ENCODE measurements at regions not wholly inside any gene's neighbourhood (a gene's known extent, or its start where the extent isn't known, plus 50 kb on each side); places are given as distances from the start of the nearest gene placed in this dataset.

GRCh38 chr2:58739033-58739432 is 497.9 kb upstream of the FANCL start:
- H3K4me3 ChIP-seq (ENCODE audit: low read depth, low read length) = no peak overlapping the region
- no peak for DNase-seq
- H3K9me3 ChIP-seq (ENCODE audit: severe bottlenecking) = no peaks in the 10 kb centered on the region
- no peak for TF ChIP-seq CTCF (IDR thresholded peaks at IDR 0.05; ENCODE audit: low read depth, low read length)
- no peaks in the 10 kb centered on the region for H3K36me3 ChIP-seq
- H3K27me3 ChIP-seq (ENCODE audit: insufficient read depth, low read depth, severe bottlenecking) = no peaks in the 10 kb centered on the region
- H3K27ac ChIP-seq = no peak overlapping the region

DNA sequence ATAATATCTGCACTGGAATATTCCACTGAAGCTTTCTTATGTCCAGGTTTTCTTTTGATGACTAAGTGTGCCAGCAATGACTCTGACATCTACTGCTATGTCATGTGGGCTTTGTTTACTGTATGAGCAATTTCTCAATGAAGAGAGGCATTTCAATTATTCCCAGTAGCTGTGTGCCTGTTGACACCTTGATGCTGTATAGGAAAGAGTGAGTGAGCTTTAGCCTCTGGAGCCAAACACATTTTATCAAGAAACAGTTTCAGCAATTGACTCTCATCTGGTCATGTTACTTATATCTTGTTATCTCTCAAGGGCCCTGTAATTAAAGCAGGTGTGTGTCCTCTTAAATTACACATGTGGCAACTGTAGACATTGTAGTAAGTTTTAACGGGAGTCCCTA is 493.2 kb upstream of the FANCL start:
- DNase-seq = no peak
- H3K4me3 ChIP-seq (ENCODE audit: low read depth, low read length) = no peak overlapping the region

DNA sequence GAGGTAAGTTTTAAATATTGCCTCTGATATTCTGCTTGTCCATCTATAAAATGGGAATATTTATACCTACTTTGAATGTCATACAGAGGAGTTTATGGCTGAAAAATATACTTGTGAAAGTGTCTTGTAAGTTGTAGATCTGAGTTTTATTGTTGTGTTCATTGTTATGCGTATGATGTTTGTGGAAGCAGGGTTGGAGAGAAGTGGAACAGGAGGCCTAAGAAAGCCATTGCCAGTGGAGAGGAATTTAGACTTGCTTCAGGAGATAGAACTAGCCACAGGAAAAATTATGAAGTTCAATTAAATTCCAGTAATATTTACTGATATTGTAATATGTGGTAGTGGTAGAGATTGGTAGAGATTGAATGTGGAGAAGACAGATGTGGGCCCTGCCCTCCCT is 491.9 kb upstream of the FANCL start:
- no peaks in the 10 kb centered on the region for H3K36me3 ChIP-seq
- no peak for TF ChIP-seq CTCF (IDR thresholded peaks at IDR 0.05; ENCODE audit: low read depth, low read length)
- no peak overlapping the region for H3K27ac ChIP-seq
- no peak overlapping the region for H3K4me3 ChIP-seq (ENCODE audit: low read depth, low read length)
- no peak for DNase-seq
- no peaks in the 10 kb centered on the region for H3K27me3 ChIP-seq (ENCODE audit: insufficient read depth, low read depth, severe bottlenecking)
- H3K9me3 ChIP-seq (ENCODE audit: severe bottlenecking) = no peaks in the 10 kb centered on the region

More for the DNA sequence above, 493.2 kb upstream of the FANCL start:
- Histone ChIP-seq H3K27ac (no peak overlapping the region), H3K9me3 (ENCODE audit: severe bottlenecking) (no peaks in the 10 kb centered on the region), H3K36me3 (no peaks in the 10 kb centered on the region), H3K27me3 (ENCODE audit: insufficient read depth, low read depth, severe bottlenecking) (no peaks in the 10 kb centered on the region)
- TF ChIP-seq CTCF (IDR thresholded peaks at IDR 0.05; ENCODE audit: low read depth, low read length) = no peak

DNA sequence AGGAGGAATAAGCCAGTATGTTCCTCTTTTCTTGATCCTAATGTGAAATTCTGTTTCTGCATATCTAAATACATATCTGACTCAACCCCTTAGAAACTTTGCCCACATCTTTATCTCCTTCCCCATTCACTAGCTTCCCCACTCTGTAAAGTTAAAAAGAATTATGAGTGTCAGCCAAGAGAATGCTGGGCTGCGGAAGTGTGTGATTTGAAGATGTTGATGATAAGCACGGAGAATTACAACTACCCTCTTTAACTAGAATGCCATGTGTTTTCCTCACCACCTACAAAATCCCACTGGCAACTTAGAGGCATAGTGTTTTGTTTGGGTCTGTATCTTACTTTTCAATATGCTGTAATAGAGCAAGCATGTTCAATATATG is 490.4 kb upstream of the FANCL start:
- no peak overlapping the region for H3K4me3 ChIP-seq (ENCODE audit: low read depth, low read length)
- no peak overlapping the region for H3K27ac ChIP-seq
- H3K36me3 ChIP-seq = no peaks in the 10 kb centered on the region
- DNase-seq = no peak
- TF ChIP-seq CTCF (IDR thresholded peaks at IDR 0.05; ENCODE audit: low read depth, low read length) = no peak
- no peaks in the 10 kb centered on the region for H3K9me3 ChIP-seq (ENCODE audit: severe bottlenecking)
- H3K27me3 ChIP-seq (ENCODE audit: insufficient read depth, low read depth, severe bottlenecking) = no peaks in the 10 kb centered on the region

DNA sequence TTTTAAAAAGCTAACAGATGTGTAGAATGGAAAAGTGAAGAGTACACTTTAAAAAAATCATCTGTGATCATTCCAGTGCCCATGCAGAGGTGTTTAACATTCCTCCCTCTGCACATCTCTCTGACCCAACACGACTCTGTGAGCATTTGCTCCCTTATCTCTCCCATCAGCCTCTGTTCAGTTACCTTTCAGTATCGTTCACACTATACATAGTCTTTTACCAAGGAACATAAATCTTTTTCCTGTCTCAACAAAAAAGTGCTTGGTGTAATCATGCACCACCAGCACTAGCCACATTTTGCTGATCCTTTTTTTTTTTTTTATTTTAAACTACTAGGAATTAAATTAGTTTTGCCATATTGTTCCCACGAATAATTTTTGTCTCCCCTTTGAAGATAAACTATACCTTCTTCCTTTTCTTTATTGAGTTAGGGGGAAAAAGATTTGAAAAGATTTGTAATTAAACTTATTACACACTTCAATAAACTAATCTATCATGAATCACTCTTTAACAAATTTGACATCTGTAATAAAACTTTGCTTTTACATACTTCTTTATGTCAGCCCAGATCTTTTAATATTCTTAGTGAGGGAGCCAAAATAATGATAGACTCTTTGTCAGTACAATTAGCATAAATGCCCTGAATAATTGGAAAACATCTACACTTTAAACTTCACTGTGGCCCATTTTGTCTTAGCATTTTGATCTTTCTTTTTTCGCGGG is 489.8 kb upstream of the FANCL start:
- H3K9me3 ChIP-seq (ENCODE audit: severe bottlenecking) = no peaks in the 10 kb centered on the region
- H3K27me3 ChIP-seq (ENCODE audit: insufficient read depth, low read depth, severe bottlenecking) = no peaks in the 10 kb centered on the region
- H3K27ac ChIP-seq = no peak overlapping the region
- DNase-seq = no peak
- no peaks in the 10 kb centered on the region for H3K36me3 ChIP-seq
- no peak for TF ChIP-seq CTCF (IDR thresholded peaks at IDR 0.05; ENCODE audit: low read depth, low read length)
- H3K4me3 ChIP-seq (ENCODE audit: low read depth, low read length) = no peak overlapping the region

All from WERI-Rb-1 (cell line).